Neuronal stem cell (in vitro differentiated cells): ENCODE measurements at regions not wholly inside any gene's neighbourhood (a gene's known extent, or its start where the extent isn't known, plus 50 kb on each side); places are given as distances from the start of the nearest gene placed in this dataset.

Experiments used
- DNase-seq: peaks from one replicate; pipeline ENCODE4 v3.0.0-alpha.2; 2013; ENCODE audit warnings: low spot score
- H2AFZ ChIP-seq: one replicate; pipeline ENCODE4 v1.6.1; 2013; ENCODE audit warnings: mild to moderate bottlenecking, low read length, inconsistent platforms
- H2AK5ac ChIP-seq: 2 replicates; pipeline ENCODE4 v1.6.1; 2013; ENCODE audit warnings: low read depth, mild to moderate bottlenecking, inconsistent platforms, low read length, moderate library complexity, mixed read lengths
- H2BK120ac ChIP-seq: 2 replicates; pipeline ENCODE4 v1.6.1; 2013; ENCODE audit warnings: low read depth, mild to moderate bottlenecking, inconsistent platforms, low read length, moderate library complexity, mixed read lengths
- H2BK12ac ChIP-seq: one replicate; pipeline ENCODE4 v1.6.1; 2013; ENCODE audit warnings: low read length, inconsistent platforms
- H2BK15ac ChIP-seq: 2 replicates; pipeline ENCODE4 v1.6.1; 2013; ENCODE audit warnings: mild to moderate bottlenecking, low read length, inconsistent platforms, mixed read lengths
- H2BK5ac ChIP-seq: one replicate; pipeline ENCODE4 v1.6.1; 2013; ENCODE audit warnings: inconsistent platforms, mild to moderate bottlenecking, low read length, moderate library complexity
- H3K14ac ChIP-seq: one replicate; pipeline ENCODE4 v1.6.1; 2013; ENCODE audit warnings: low read length, inconsistent platforms
- H3K18ac ChIP-seq: 2 replicates; pipeline ENCODE4 v1.6.1; 2013; ENCODE audit warnings: low read length, inconsistent platforms
- H3K23ac ChIP-seq: 2 replicates; pipeline ENCODE4 v1.6.1; 2013; ENCODE audit warnings: low read depth, mild to moderate bottlenecking, mixed read lengths, low read length, inconsistent platforms; ENCODE audit not compliant: poor library complexity
- H3K27ac ChIP-seq: replicated peaks from 3 replicates; pipeline ENCODE4 v1.5.1; 2013; ENCODE audit warnings: low read length, inconsistent platforms
- H3K27me3 ChIP-seq, 3 experiments: 2 replicates each; pipeline ENCODE4 v1.6.1; 2013; ENCODE audit warnings: low read length in 3 of 3, mild to moderate bottlenecking in 2 of 3, inconsistent platforms in 1 of 3, low read depth in 1 of 3, mixed read lengths in 1 of 3, moderate library complexity in 1 of 3; ENCODE audit not compliant: control insufficient read depth in 3 of 3, insufficient read depth in 3 of 3
- H3K36me3 ChIP-seq, 2 donors: replicated peaks in 1 of 2; 2 replicates each; pipeline ENCODE4 v1.6.1; 2013; ENCODE audit warnings: low read length in 2 of 2; ENCODE audit not compliant: control insufficient read depth in 2 of 2, insufficient read depth in 2 of 2
- H3K4ac ChIP-seq: 2 replicates; pipeline ENCODE4 v1.6.1; 2013; ENCODE audit warnings: inconsistent platforms, mild to moderate bottlenecking, low read length, moderate library complexity
- H3K4me1 ChIP-seq, 2 donors: 1 replicate in 1 of 2; 2 replicates in 1 of 2; pipeline ENCODE4 v1.6.1; 2013; ENCODE audit warnings: low read length in 2 of 2, low read depth in 1 of 2; ENCODE audit not compliant: control insufficient read depth in 2 of 2, insufficient read depth in 1 of 2
- H3K4me2 ChIP-seq: one replicate; pipeline ENCODE4 v1.6.1; 2013; ENCODE audit warnings: mild to moderate bottlenecking, low read length, inconsistent platforms; ENCODE audit not compliant: insufficient read depth, poor library complexity, severe bottlenecking
- H3K4me3 ChIP-seq, 2 donors: 2 replicates each; pipeline ENCODE4 v1.5.1; 2013; ENCODE audit warnings: low read length in 2 of 2, mild to moderate bottlenecking in 2 of 2, inconsistent platforms in 1 of 2, moderate library complexity in 1 of 2
- H3K79me1 ChIP-seq: one replicate; pipeline ENCODE4 v1.6.1; 2013; ENCODE audit warnings: low read depth, mild to moderate bottlenecking, inconsistent platforms, low read length, moderate library complexity
- H3K9ac ChIP-seq: one replicate; pipeline ENCODE4 v1.6.1; 2013; ENCODE audit warnings: mild to moderate bottlenecking, low read depth, low read length, inconsistent platforms; ENCODE audit not compliant: poor library complexity
- H3K9me3 ChIP-seq, 2 donors: replicated peaks in 1 of 2; 2 replicates each; pipeline versions ENCODE3 to v1.6.1; 2013; ENCODE audit warnings: low read length in 2 of 2, mild to moderate bottlenecking in 2 of 2, inconsistent platforms in 1 of 2, low read depth in 1 of 2, mixed read lengths in 1 of 2, moderate library complexity in 1 of 2; ENCODE audit not compliant: control insufficient read depth in 2 of 2, insufficient read depth in 1 of 2
- H4K8ac ChIP-seq: one replicate; pipeline ENCODE4 v1.6.1; 2013; ENCODE audit warnings: low read depth, mild to moderate bottlenecking, inconsistent platforms, low read length, moderate library complexity
- H4K91ac ChIP-seq: one replicate; pipeline ENCODE4 v1.6.1; 2013; ENCODE audit warnings: low read length, low read depth, mild to moderate bottlenecking, inconsistent platforms; ENCODE audit not compliant: poor library complexity
- WGBS, 2 donors: extraction: QIAGEN DNeasy Blood & Tissue Kit; methylation state at CpG; one replicate each; pipeline ENCODE4 v1.1.7; 2013; ENCODE audit warnings: missing lambda C conversion rate in 2 of 2, mixed read lengths in 1 of 2; ENCODE audit not compliant: insufficient read length in 2 of 2, insufficient replicate concordance in 1 of 2; ENCODE audit errors: extremely low coverage in 2 of 2; 5-methylcytosine and 5-hydroxymethylcytosine counted together

DNA sequence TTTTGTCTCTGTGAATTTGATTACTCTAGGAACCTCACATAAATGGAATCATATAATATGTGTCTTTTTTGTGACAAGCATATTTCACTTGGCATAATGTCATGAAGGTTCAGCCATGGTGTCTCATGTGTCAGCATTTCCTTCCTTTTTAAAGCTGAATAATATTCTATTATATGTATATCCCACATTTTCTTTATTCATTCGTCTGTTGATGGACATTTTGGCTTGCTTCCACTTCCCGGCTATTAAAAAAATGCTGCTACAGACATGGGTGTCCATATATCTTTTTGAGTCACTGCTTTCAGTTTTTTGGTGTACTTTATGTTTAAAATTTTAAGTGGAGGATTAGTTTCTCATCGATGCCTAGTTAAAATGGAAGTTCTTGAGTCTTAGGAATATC is 59.8 kb upstream of the C5orf63 start:
- H3K9me3 ChIP-seq = no peaks in the 10 kb centered on the region
- DNase-seq = no peak
- no CpG with 5 or more reads among the region's 3 CpGs for WGBS, 2 donors
- no peaks in the 10 kb centered on the region for H3K36me3 ChIP-seq
- H3K23ac ChIP-seq = no peak overlapping the region
- no peak overlapping the region for H2BK15ac ChIP-seq
- no peak overlapping the region for H3K27ac ChIP-seq
- no peak overlapping the region for H2AFZ ChIP-seq
- no peak overlapping the region for H2BK12ac ChIP-seq
- no peak overlapping the region for H2BK5ac ChIP-seq
- H4K91ac ChIP-seq = no peak overlapping the region
- no peaks in the 10 kb centered on the region for H3K4me1 ChIP-seq
- H3K4ac ChIP-seq = no peak overlapping the region
- H3K27me3 ChIP-seq = peaks cover 0 to 6% (median 0%) of the 10 kb centered on the region in 3 experiments
- no peak overlapping the region for H3K4me3 ChIP-seq
- H2BK120ac ChIP-seq = no peak overlapping the region
- H3K4me2 ChIP-seq = no peak overlapping the region
- H3K79me1 ChIP-seq = no peaks in the 10 kb centered on the region
- no peak overlapping the region for H3K9ac ChIP-seq
- H3K18ac ChIP-seq = no peak overlapping the region
- H4K8ac ChIP-seq = no peak overlapping the region
- H3K14ac ChIP-seq = no peak overlapping the region
- no peak overlapping the region for H2AK5ac ChIP-seq

DNA sequence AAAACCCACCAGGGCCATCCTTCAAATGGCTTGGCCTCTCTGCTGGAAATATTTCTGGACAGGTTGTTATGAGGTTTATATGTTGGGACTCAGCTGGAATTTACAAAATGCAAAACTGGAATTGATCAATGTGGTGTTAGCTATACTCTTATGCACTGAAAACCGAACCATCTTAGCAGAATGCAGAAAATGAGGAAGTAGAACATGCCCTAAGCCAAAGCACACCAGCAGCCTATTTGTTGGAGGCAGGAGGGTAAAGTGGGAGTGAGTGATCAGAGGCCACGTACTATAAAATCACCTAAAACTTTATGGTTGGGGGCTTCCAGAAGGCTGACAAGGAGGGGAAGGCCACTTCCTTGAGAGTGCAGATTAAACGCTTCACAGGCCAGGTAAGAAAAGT is 63.6 kb upstream of the C5orf63 start:
- Histone ChIP-seq H3K9me3 (no peaks in the 10 kb centered on the region), H2BK15ac (no peak overlapping the region), H3K79me1 (no peaks in the 10 kb centered on the region), H2BK12ac (no peak overlapping the region), H3K4ac (no peak overlapping the region), H3K18ac (no peak overlapping the region), H3K36me3 (no peaks in the 10 kb centered on the region), H2BK5ac (no peak overlapping the region), H3K27ac (no peak overlapping the region), H2BK120ac (no peak overlapping the region), H3K23ac (no peak overlapping the region), H3K9ac (no peak overlapping the region), H2AFZ (no peak overlapping the region), H4K91ac (no peak overlapping the region), H2AK5ac (no peak overlapping the region), H3K4me1 (no peaks in the 10 kb centered on the region), H4K8ac (no peak overlapping the region), H3K4me2 (no peak overlapping the region), H3K27me3 (no peaks in the 10 kb centered on the region), H3K4me3 (no peak overlapping the region), H3K14ac (no peak overlapping the region)
- WGBS, 2 donors = no CpG with 5 or more reads among the region's 3 CpGs
- no peak for DNase-seq

DNA sequence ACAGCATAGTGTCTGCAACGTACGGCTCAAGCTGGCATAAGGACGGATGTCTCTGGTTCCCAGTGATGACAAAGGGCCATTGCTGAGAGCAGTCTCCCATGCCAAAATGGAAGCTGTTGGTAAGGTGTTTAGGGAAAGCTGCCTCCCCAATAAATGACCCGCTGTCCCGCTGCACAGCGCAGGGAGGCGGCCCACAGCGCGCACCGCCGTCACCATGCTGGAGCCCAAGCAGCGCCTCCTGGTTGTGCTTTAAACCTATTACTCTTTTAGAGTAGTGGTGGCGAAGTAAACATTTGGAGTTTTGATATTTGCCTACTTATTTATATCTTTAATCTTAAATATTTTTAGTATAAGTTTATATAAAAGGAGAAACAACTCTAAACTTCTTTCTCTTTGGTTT is 70.4 kb upstream of the C5orf63 start:
- no peaks in the 10 kb centered on the region for H3K4me1 ChIP-seq

DNA sequence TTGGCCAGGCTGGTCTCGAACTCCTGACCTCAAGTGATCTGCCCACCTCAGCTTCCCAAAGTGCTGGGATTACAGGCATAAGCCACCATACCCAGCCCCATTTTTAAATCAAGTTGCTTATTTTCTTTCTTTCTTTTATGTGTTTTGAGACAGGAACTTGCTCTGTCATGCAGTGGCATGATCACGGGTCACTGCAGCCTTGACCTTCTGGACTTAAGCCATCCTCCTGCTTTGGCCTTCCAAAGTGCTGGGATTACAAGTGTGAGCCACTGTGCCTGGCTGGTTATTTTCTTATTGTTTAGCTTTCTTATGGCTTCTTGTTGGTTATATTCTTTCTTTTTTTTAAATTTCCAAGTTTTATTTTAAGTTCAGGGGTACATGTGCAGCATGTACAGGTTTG is 79.7 kb upstream of the C5orf63 start:
- H2AK5ac ChIP-seq = no peak overlapping the region
- H2AFZ ChIP-seq = no peak overlapping the region
- H3K23ac ChIP-seq = no peak overlapping the region
- no peak overlapping the region for H3K4me2 ChIP-seq
- no peak overlapping the region for H3K27ac ChIP-seq
- H3K9ac ChIP-seq = no peak overlapping the region
- no peak overlapping the region for H2BK12ac ChIP-seq
- no peaks in the 10 kb centered on the region for H3K27me3 ChIP-seq
- H2BK5ac ChIP-seq = no peak overlapping the region
- no peaks in the 10 kb centered on the region for H3K79me1 ChIP-seq
- no peaks in the 10 kb centered on the region for H3K36me3 ChIP-seq
- H3K4ac ChIP-seq = no peak overlapping the region
- no CpG with 5 or more reads among the region's 2 CpGs for whole genome bisulfite sequencing, 2 donors
- H4K8ac ChIP-seq = no peak overlapping the region
- no peak overlapping the region for H3K14ac ChIP-seq
- DNase-seq = no peak
- H3K9me3 ChIP-seq = no peaks in the 10 kb centered on the region
- no peak overlapping the region for H3K4me3 ChIP-seq
- H4K91ac ChIP-seq = no peak overlapping the region
- H2BK15ac ChIP-seq = no peak overlapping the region
- no peaks in the 10 kb centered on the region for H3K4me1 ChIP-seq
- H3K18ac ChIP-seq = no peak overlapping the region
- no peak overlapping the region for H2BK120ac ChIP-seq

More for the DNA sequence above, 70.4 kb upstream of the C5orf63 start:
- Histone ChIP-seq H3K4me3 (no peak overlapping the region), H3K27ac (no peak overlapping the region), H3K27me3 (no peaks in the 10 kb centered on the region), H4K91ac (no peak overlapping the region), H3K23ac (no peak overlapping the region), H2AK5ac (no peak overlapping the region), H3K18ac (peak overlapping the region; percentile 11), H3K9me3 (peaks cover 0 to 1% of the 10 kb centered on the region in 2 donors), H3K4me2 (no peak overlapping the region), H3K14ac (no peak overlapping the region), H2BK5ac (no peak overlapping the region), H3K4ac (no peak overlapping the region), H3K36me3 (no peaks in the 10 kb centered on the region), H4K8ac (no peak overlapping the region), H2BK15ac (no peak overlapping the region), H2BK120ac (no peak overlapping the region), H2AFZ (no peak overlapping the region), H3K9ac (no peak overlapping the region), H2BK12ac (no peak overlapping the region), H3K79me1 (no peaks in the 10 kb centered on the region)
- no peak for DNase-seq
- no CpG with 5 or more reads among the region's 13 CpGs for WGBS, 2 donors
